ENCODE measurements at regions not wholly inside any gene's neighbourhood (a gene's known extent, or its start where the extent isn't known, plus 50 kb on each side); places are given as distances from the start of the nearest gene placed in this dataset.

GRCh38 chr17:12352127-12352526, 313.6 kb upstream of the MYOCD start:
- TF ChIP-seq CTCF (IDR thresholded peaks at IDR 0.05; ENCODE audit: borderline replicate concordance): no peak
- Histone ChIP-seq H3K4me3 (no peak overlapping the region), H3K27me3 (ENCODE audit: low read depth) (no peaks in the 10 kb centered on the region), H3K27ac (replicated peaks) (no peak overlapping the region), H3K4me1 (no peaks in the 10 kb centered on the region), H3K9me3 (replicated peaks) (peaks cover 4% of the 10 kb centered on the region), H3K36me3 (no peaks in the 10 kb centered on the region)
- no peak for DNase-seq
- intact Hi-C loops (cut with micrococcal nuclease): no loop called here

GRCh38 chr17:12357600-12357999, 308.1 kb upstream of the MYOCD start:
- Histone ChIP-seq H3K36me3 (no peaks in the 10 kb centered on the region), H3K9me3 (replicated peaks) (peaks cover 4% of the 10 kb centered on the region), H3K27ac (replicated peaks) (no peak overlapping the region), H3K27me3 (ENCODE audit: low read depth) (no peaks in the 10 kb centered on the region), H3K4me3 (no peak overlapping the region), H3K4me1 (no peaks in the 10 kb centered on the region)
- TF ChIP-seq CTCF (IDR thresholded peaks at IDR 0.05; ENCODE audit: borderline replicate concordance): no peak
- intact Hi-C loops (cut with micrococcal nuclease): no loop called here
- no peak for DNase-seq

GRCh38 chr17:12358477-12358876, 307.2 kb upstream of the MYOCD start:
- intact Hi-C loops (cut with micrococcal nuclease): no loop called here
- DNase-seq: no peak
- Histone ChIP-seq H3K27ac (replicated peaks) (no peak overlapping the region), H3K9me3 (replicated peaks) (peaks cover 4% of the 10 kb centered on the region), H3K4me1 (no peaks in the 10 kb centered on the region), H3K27me3 (ENCODE audit: low read depth) (no peaks in the 10 kb centered on the region), H3K36me3 (no peaks in the 10 kb centered on the region), H3K4me3 (no peak overlapping the region)
- TF ChIP-seq CTCF (IDR thresholded peaks at IDR 0.05; ENCODE audit: borderline replicate concordance): no peak

GRCh38 chr17:12362853-12363455, 302.7 kb upstream of the MYOCD start:
- H3K4me3 ChIP-seq: no peak overlapping the region
- TF ChIP-seq CTCF (IDR thresholded peaks at IDR 0.05; ENCODE audit: borderline replicate concordance): no peak
- H3K4me1 ChIP-seq: no peaks in the 10 kb centered on the region
- H3K36me3 ChIP-seq: no peaks in the 10 kb centered on the region
- no peaks in the 10 kb centered on the region for H3K27me3 ChIP-seq (ENCODE audit: low read depth)
- intact Hi-C loops (cut with micrococcal nuclease): no loop called here
- H3K27ac ChIP-seq (replicated peaks): no peak overlapping the region
- no peak for DNase-seq
- no peaks in the 10 kb centered on the region for H3K9me3 ChIP-seq (replicated peaks)

- no peaks in the 10 kb centered on the region for H3K36me3 ChIP-seq
- no peaks in the 10 kb centered on the region for H3K27me3 ChIP-seq (ENCODE audit: low read depth)
- H3K27ac ChIP-seq (replicated peaks): no peak overlapping the region
- no peaks in the 10 kb centered on the region for H3K4me1 ChIP-seq
- no peak for TF ChIP-seq CTCF (IDR thresholded peaks at IDR 0.05; ENCODE audit: borderline replicate concordance)
- intact Hi-C loops (cut with micrococcal nuclease): no loop called here
- DNase-seq: no peak
- no peak overlapping the region for H3K4me3 ChIP-seq
- H3K9me3 ChIP-seq (replicated peaks): no peaks in the 10 kb centered on the region
Measured at GRCh38 chr17:12365805-12366204, 299.9 kb upstream of the MYOCD start.

All from left ventricle myocardium inferior (tissue), 1 donor.